Astrocyte (in vitro differentiated cells and primary cell): ENCODE measurements at regions not wholly inside any gene's neighbourhood (a gene's known extent, or its start where the extent isn't known, plus 50 kb on each side); places are given as distances from the start of the nearest gene placed in this dataset.

ENCODE experiments used
- CTCF ChIP-seq: IDR thresholded peaks from 2 replicates; pipeline ENCODE4 v1.5.1; 2011; ENCODE audit warnings: low read depth, mild to moderate bottlenecking, inconsistent platforms, low read length, moderate library complexity; ENCODE audit not compliant: insufficient read depth
- EZH2 ChIP-seq: IDR thresholded peaks from 2 replicates; pipeline ENCODE4 v1.6.1; 2012; ENCODE audit warnings: mild to moderate bottlenecking, low read length, inconsistent platforms; ENCODE audit not compliant: insufficient read depth

GRCh38 chr2:88811681-88812080 lies 120.2 kb downstream of the RPIA start:
- TF ChIP-seq EZH2 (no peak), CTCF (no peak)
